SK-N-SH (cell line): ENCODE measurements at regions not wholly inside any gene's neighbourhood (a gene's known extent, or its start where the extent isn't known, plus 50 kb on each side); places are given as distances from the start of the nearest gene placed in this dataset.

Source experiments
- CTCF ChIA-PET: fragments of 300-600, 350-600 bp; formaldehyde crosslinking; extraction: SDS; loops from one replicate; lab custom pipeline; 2021; lab: Yijun Ruan, JAX
- POLR2A ChIA-PET: fragments of 350-600 bp; sonication (Branson Sonifier 250); formaldehyde crosslinking; extraction: SDS; loops from one replicate; lab custom pipeline; 2020; ENCODE audit warnings: antibody characterized with exemption, inconsistent platforms; lab: Yijun Ruan, JAX
- DNase-seq: peaks from one replicate; pipeline ENCODE4 v3.0.0; 2012
- H2AFZ ChIP-seq: fragments of 200-600 bp; sonication (generic); 2 replicates; pipeline ENCODE4 v1.8.1; 2016; ENCODE audit warnings: antibody characterized with exemption, mild to moderate bottlenecking, low read depth
- H3F3A ChIP-seq: fragments of 200-600 bp; sonication (generic); replicated peaks from 2 replicates; pipeline ENCODE3; 2016; ENCODE audit warnings: antibody characterized with exemption, mild to moderate bottlenecking; ENCODE audit not compliant: insufficient read depth
- H3K27ac ChIP-seq, 2 experiments: fragments of 200-500 bp in 1 of 2; fragments of 200-600 bp in 1 of 2; sonication (Bioruptor generic) in 1 of 2; sonication (generic), shearing (Covaris generic) in 1 of 2; 2 replicates each; pipeline versions ENCODE4 v1.5.1 to v1.6.1; 2014 to 2016; ENCODE audit warnings: low read depth in 2 of 2, inconsistent platforms in 1 of 2, low read length in 1 of 2, mild to moderate bottlenecking in 1 of 2, mixed read lengths in 1 of 2
- H3K27me3 ChIP-seq: fragments of 200-600 bp; sonication (generic), shearing (Covaris generic); 2 replicates; pipeline ENCODE4 v1.6.1; 2016; ENCODE audit warnings: mixed run types; ENCODE audit not compliant: insufficient read depth
- H3K36me3 ChIP-seq, 2 experiments: fragments of 200-500 bp in 1 of 2; fragments of 200-600 bp in 1 of 2; sonication (Bioruptor generic) in 1 of 2; sonication (generic) in 1 of 2; replicated peaks in 1 of 2; 2 replicates each; pipeline versions ENCODE3 to v1.5.1; 2014 to 2016; ENCODE audit warnings: low read length in 1 of 2, mild to moderate bottlenecking in 1 of 2; ENCODE audit not compliant: insufficient read depth in 2 of 2, control insufficient read depth in 1 of 2
- H3K4me1 ChIP-seq, 2 experiments: fragments of 200-500 bp in 1 of 2; fragments of 200-600 bp in 1 of 2; sonication (Bioruptor generic) in 1 of 2; sonication (generic), shearing (Covaris generic) in 1 of 2; 2 replicates each; pipeline versions ENCODE4 v1.5.1 to v1.6.1; 2014 to 2016; ENCODE audit warnings: low read depth in 1 of 2, low read length in 1 of 2, mixed run types in 1 of 2; ENCODE audit not compliant: insufficient read depth in 2 of 2, control insufficient read depth in 1 of 2
- H3K4me2 ChIP-seq: fragments of 200-600 bp; sonication (generic), shearing (Covaris generic); 2 replicates; pipeline ENCODE4 v1.6.1; 2017; ENCODE audit warnings: mixed run types
- H3K4me3 ChIP-seq, 2 experiments: fragments of 200-500 bp in 1 of 2; fragments of 200-600 bp in 1 of 2; sonication (Bioruptor generic) in 1 of 2; sonication (generic), shearing (Covaris generic) in 1 of 2; 2 replicates each; pipeline versions ENCODE4 v1.5.1 to v1.8.1; 2014 to 2016; ENCODE audit warnings: low read depth in 2 of 2, inconsistent platforms in 1 of 2, low read length in 1 of 2, mild to moderate bottlenecking in 1 of 2, mixed read lengths in 1 of 2, moderate library complexity in 1 of 2
- H3K79me2 ChIP-seq: fragments of 200-600 bp; sonication (generic); 2 replicates; pipeline ENCODE4 v1.8.1; 2017; ENCODE audit warnings: mild to moderate bottlenecking; ENCODE audit not compliant: insufficient read depth
- H3K9ac ChIP-seq: fragments of 200-600 bp; sonication (generic); 2 replicates; pipeline ENCODE4 v1.6.1; 2017; ENCODE audit warnings: mixed run types
- H3K9me2 ChIP-seq: fragments of 200-600 bp; sonication (generic); 2 replicates; pipeline ENCODE4 v1.6.1; 2017; ENCODE audit warnings: mixed run types
- H3K9me3 ChIP-seq: fragments of 200-600 bp; sonication (generic); 2 replicates; pipeline ENCODE4 v1.6.1; 2017; ENCODE audit warnings: mixed run types, mild to moderate bottlenecking, moderate library complexity
- H4K20me1 ChIP-seq: fragments of 200-600 bp; sonication (generic); 2 replicates; pipeline ENCODE4 v1.6.1; 2017; ENCODE audit warnings: mild to moderate bottlenecking, mixed run types; ENCODE audit not compliant: insufficient read depth
- CHD2 ChIP-seq: fragments of 150-350 bp; IDR thresholded peaks from 2 replicates; pipeline ENCODE4 v1.6.1; 2018; ENCODE audit warnings: low read length; ENCODE audit not compliant: partially characterized antibody
- CTCF ChIP-seq: fragments of 200-600 bp; sonication (generic); IDR thresholded peaks from 2 replicates; pipeline ENCODE4 v1.6.1; 2017; ENCODE audit warnings: antibody characterized with exemption, mild to moderate bottlenecking, moderate library complexity
- FOSL2 ChIP-seq: IDR thresholded peaks from 2 replicates; pipeline ENCODE4 v1.4.0; 2012; ENCODE audit warnings: low read depth, mild to moderate bottlenecking, moderate library complexity, borderline replicate concordance
- FOXJ3 ChIP-seq: sonication (generic); formaldehyde crosslinking; IDR thresholded peaks from 2 replicates; pipeline ENCODE4 v1.5.1; 2020; ENCODE audit warnings: mild to moderate bottlenecking, missing genetic modification reagents
- MEF2A ChIP-seq: IDR thresholded peaks from 2 replicates; pipeline ENCODE4 v1.4.0; 2012; ENCODE audit warnings: low read depth, borderline replicate concordance
- MXI1 ChIP-seq: IDR thresholded peaks from 2 replicates; pipeline ENCODE4 v1.6.1; 2012; ENCODE audit warnings: mild to moderate bottlenecking, low read depth, low read length, improper control_type of control experiment
- NRF1 ChIP-seq: IDR thresholded peaks from 2 replicates; pipeline ENCODE4 v1.6.1; 2012; ENCODE audit warnings: low read depth, mild to moderate bottlenecking, low read length
- POLR2AphosphoS5 ChIP-seq: IDR thresholded peaks from 2 replicates; pipeline ENCODE4 v1.6.1; 2012; ENCODE audit warnings: low read depth, low read length
- RCOR1 ChIP-seq: fragments of 150-350 bp; IDR thresholded peaks from 2 replicates; pipeline ENCODE4 v1.6.1; 2017; ENCODE audit warnings: antibody characterized with exemption, low read length
- RXRA ChIP-seq: IDR thresholded peaks from 2 replicates; pipeline ENCODE4 v1.4.0; 2012; ENCODE audit warnings: low read depth, mild to moderate bottlenecking, borderline replicate concordance
- SMC3 ChIP-seq: IDR thresholded peaks from 2 replicates; pipeline ENCODE4 v1.6.1; 2012; ENCODE audit warnings: low read depth, low read length, improper control_type of control experiment
- USF1 ChIP-seq: IDR thresholded peaks from 2 replicates; pipeline ENCODE4 v1.4.0; 2012; ENCODE audit warnings: low read depth, borderline replicate concordance
- USF2 ChIP-seq: fragments of 150-350 bp; IDR thresholded peaks from 2 replicates; pipeline ENCODE4 v1.6.1; 2017; ENCODE audit warnings: antibody characterized with exemption, low read length, low read depth, borderline replicate concordance
- YY1 ChIP-seq: IDR thresholded peaks from 2 replicates; pipeline ENCODE4 v1.4.0; 2012; ENCODE audit warnings: low read depth, mild to moderate bottlenecking
- WGBS: methylation state at CpG from one replicate; pipeline ENCODE4 v1.1.6; 2017; ENCODE audit warnings: low lambda C conversion rate; 5-methylcytosine and 5-hydroxymethylcytosine counted together
- TF ChIP-seq, protein P1 (sequence below): IDR thresholded peaks from 2 replicates; pipeline ENCODE4; 2012
- TF ChIP-seq, protein P2 (sequence below): fragments of 150-350 bp; IDR thresholded peaks from 2 replicates; pipeline ENCODE4 v1.6.1; 2016; ENCODE audit warnings: mild to moderate bottlenecking, low read depth, low read length

DNA sequence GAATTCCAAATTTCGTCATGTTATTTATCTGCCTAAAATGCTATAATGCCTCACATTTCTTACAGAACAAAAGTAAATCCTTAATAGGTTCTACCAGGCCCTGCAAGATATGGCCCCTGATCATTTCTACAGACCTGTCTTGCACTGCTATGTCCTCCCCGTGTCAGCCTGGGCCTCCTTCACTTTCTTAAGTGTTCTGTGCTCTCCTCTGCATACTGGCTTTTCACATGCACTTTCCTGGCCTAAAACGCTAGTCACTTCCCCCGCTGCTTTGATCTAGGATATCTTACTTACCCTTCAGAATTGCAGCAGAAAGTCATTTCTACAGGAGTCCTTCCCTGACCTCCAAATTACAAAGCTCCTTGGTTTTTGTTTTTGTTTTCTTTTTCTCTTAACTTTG, 551.3 kb downstream of the NSUN3 start:
- ChIA-PET POLR2A (no interaction called here), CTCF (no interaction called here)
- Histone ChIP-seq H3K9ac (no peak overlapping the region), H3K27ac (no peak overlapping the region), H4K20me1 (no peaks in the 10 kb centered on the region), H3K4me3 (no peak overlapping the region), H2AFZ (no peak overlapping the region), H3K9me2 (no peaks in the 10 kb centered on the region), H3F3A (no peaks in the 10 kb centered on the region), H3K9me3 (no peaks in the 10 kb centered on the region), H3K4me2 (no peak overlapping the region), H3K4me1 (no peaks in the 10 kb centered on the region), H3K79me2 (no peaks in the 10 kb centered on the region), H3K36me3 (no peaks in the 10 kb centered on the region), H3K27me3 (no peaks in the 10 kb centered on the region)
- DNase-seq = no peak
- TF ChIP-seq SMC3 = no peak
- no peak for TF ChIP-seq USF1
- TF ChIP-seq YY1 = no peak
- no peak for TF ChIP-seq NRF1
- TF ChIP-seq POLR2AphosphoS5 = no peak
- TF ChIP-seq, protein P1, sequence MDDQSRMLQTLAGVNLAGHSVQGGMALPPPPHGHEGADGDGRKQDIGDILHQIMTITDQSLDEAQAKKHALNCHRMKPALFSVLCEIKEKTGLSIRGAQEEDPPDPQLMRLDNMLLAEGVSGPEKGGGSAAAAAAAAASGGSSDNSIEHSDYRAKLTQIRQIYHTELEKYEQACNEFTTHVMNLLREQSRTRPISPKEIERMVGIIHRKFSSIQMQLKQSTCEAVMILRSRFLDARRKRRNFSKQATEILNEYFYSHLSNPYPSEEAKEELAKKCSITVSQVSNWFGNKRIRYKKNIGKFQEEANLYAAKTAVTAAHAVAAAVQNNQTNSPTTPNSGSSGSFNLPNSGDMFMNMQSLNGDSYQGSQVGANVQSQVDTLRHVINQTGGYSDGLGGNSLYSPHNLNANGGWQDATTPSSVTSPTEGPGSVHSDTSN = no peak
- no peak for TF ChIP-seq RXRA
- no peak for TF ChIP-seq CHD2
- no peak for TF ChIP-seq MEF2A
- TF ChIP-seq CTCF = no peak
- no peak for TF ChIP-seq RCOR1
- TF ChIP-seq MXI1 = no peak
- no peak for TF ChIP-seq USF2
- TF ChIP-seq, protein P2, sequence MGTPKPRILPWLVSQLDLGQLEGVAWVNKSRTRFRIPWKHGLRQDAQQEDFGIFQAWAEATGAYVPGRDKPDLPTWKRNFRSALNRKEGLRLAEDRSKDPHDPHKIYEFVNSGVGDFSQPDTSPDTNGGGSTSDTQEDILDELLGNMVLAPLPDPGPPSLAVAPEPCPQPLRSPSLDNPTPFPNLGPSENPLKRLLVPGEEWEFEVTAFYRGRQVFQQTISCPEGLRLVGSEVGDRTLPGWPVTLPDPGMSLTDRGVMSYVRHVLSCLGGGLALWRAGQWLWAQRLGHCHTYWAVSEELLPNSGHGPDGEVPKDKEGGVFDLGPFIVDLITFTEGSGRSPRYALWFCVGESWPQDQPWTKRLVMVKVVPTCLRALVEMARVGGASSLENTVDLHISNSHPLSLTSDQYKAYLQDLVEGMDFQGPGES = no peak
- TF ChIP-seq FOSL2 = no peak
- no peak for TF ChIP-seq FOXJ3 (CRISPR knock-in tag)
- 62% methylated on average over 4 of the region's 4 CpGs for WGBS
